ENCODE measurements at regions not wholly inside any gene's neighbourhood (a gene's known extent, or its start where the extent isn't known, plus 50 kb on each side); places are given as distances from the start of the nearest gene placed in this dataset.
"Not testable (repeated sequence)": the region's sequence is repeated elsewhere in the genome, so short reads cannot be mapped to it uniquely, and the experiment has no call there.

DNA sequence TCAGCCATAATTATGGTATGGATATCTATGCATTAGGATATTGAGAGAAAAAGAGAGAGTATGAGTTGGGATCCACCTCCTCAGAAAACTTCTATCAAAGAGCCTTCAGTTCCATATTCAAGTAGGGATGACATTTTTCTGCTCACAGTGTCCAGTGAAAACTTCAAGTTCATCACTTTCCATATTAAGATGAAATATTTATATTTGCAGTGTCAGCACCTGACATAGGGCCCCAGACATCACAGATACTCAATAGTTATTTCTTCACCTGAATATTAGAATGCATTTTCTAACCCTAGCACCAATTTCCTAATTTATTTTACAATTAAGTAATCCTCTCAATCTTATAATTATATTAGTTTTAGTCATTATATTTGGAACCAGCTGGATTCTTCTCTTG lies 318.0 kb upstream of the MGAT4C start:
- Mint-ChIP-seq H3K27ac (no peak overlapping the region), H3K4me3 (no peak overlapping the region), H3K4me1 (ENCODE audit: low read depth) (no peaks in the 10 kb centered on the region), H3K36me3 (ENCODE audit: low read depth) (no peaks in the 10 kb centered on the region), H3K27me3 (no peaks in the 10 kb centered on the region), H3K9me3 (peaks cover 5% of the 10 kb centered on the region)
- DNase-seq: no peak
- CTCF ChIA-PET: no interaction called here
- TF ChIP-seq, protein P1, sequence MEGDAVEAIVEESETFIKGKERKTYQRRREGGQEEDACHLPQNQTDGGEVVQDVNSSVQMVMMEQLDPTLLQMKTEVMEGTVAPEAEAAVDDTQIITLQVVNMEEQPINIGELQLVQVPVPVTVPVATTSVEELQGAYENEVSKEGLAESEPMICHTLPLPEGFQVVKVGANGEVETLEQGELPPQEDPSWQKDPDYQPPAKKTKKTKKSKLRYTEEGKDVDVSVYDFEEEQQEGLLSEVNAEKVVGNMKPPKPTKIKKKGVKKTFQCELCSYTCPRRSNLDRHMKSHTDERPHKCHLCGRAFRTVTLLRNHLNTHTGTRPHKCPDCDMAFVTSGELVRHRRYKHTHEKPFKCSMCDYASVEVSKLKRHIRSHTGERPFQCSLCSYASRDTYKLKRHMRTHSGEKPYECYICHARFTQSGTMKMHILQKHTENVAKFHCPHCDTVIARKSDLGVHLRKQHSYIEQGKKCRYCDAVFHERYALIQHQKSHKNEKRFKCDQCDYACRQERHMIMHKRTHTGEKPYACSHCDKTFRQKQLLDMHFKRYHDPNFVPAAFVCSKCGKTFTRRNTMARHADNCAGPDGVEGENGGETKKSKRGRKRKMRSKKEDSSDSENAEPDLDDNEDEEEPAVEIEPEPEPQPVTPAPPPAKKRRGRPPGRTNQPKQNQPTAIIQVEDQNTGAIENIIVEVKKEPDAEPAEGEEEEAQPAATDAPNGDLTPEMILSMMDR (IDR thresholded peaks at IDR 0.05): no peak
- POLR2A ChIA-PET: no interaction called here
- no peaks in the 10 kb centered on the region for H3K4me1 ChIP-seq (ENCODE audit: insufficient read depth, low read length)
- H3K27ac ChIP-seq (ENCODE audit: low read depth in 1 of 2, low read length in 2 of 2): no peak overlapping the region
- H3K36me3 ChIP-seq (ENCODE audit: insufficient read depth, low read length): no peaks in the 10 kb centered on the region
- ATAC-seq (ENCODE audit: poor library complexity): no peak
- H3K9me3 ChIP-seq (ENCODE audit: control insufficient read depth in 1 of 2, insufficient read depth in 1 of 2, low read length in 2 of 2): no peaks in the 10 kb centered on the region
- no peaks in the 10 kb centered on the region for H3K27me3 ChIP-seq (ENCODE audit: control insufficient read depth in 1 of 2, insufficient read depth in 2 of 2, low read length in 2 of 2)
- intact Hi-C loops (cut with DNase I, micrococcal nuclease): no loop called here
- no peak overlapping the region for H3K4me3 ChIP-seq (ENCODE audit: low read length)

DNA sequence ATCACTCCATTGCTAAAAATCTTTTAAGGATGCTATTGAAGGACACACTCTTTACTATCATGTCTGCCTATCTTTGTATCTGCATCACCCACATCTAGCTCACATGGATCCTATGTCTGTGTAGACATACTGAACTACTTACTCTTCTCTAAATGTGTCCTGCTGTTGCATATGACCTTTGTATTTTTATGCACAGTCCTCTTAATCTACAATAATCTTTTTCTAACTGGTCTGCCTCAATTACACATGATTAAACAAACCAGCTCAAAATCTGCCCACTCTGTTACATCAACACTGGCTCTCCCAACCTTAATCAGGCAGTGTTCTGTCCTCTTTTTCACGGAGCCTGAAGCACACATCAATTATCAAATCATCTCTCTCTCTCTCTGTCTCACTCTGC lies 316.3 kb upstream of the MGAT4C start:
- Histone ChIP-seq H3K4me3 (ENCODE audit: low read length) (no peak overlapping the region), H3K9me3 (ENCODE audit: control insufficient read depth in 1 of 2, insufficient read depth in 1 of 2, low read length in 2 of 2) (no peaks in the 10 kb centered on the region), H3K4me1 (ENCODE audit: insufficient read depth, low read length) (no peaks in the 10 kb centered on the region), H3K27me3 (ENCODE audit: control insufficient read depth in 1 of 2, insufficient read depth in 2 of 2, low read length in 2 of 2) (no peaks in the 10 kb centered on the region), H3K27ac (ENCODE audit: low read depth in 1 of 2, low read length in 2 of 2) (no peak overlapping the region), H3K36me3 (ENCODE audit: insufficient read depth, low read length) (no peaks in the 10 kb centered on the region)
- no peak for DNase-seq
- ATAC-seq (ENCODE audit: poor library complexity): no peak
- intact Hi-C loops (cut with DNase I, micrococcal nuclease): no loop called here
- TF ChIP-seq, protein P1 (IDR thresholded peaks at IDR 0.05): no peak
- no peak overlapping the region for H3K4me3 Mint-ChIP-seq
- no peaks in the 10 kb centered on the region for H3K27me3 Mint-ChIP-seq
- H3K9me3 Mint-ChIP-seq: peaks cover 5% of the 10 kb centered on the region
- H3K4me1 Mint-ChIP-seq (ENCODE audit: low read depth): no peaks in the 10 kb centered on the region
- ChIA-PET CTCF (no interaction called here), POLR2A (no interaction called here)
- H3K27ac Mint-ChIP-seq: no peak overlapping the region
- H3K36me3 Mint-ChIP-seq (ENCODE audit: low read depth): no peaks in the 10 kb centered on the region

DNA sequence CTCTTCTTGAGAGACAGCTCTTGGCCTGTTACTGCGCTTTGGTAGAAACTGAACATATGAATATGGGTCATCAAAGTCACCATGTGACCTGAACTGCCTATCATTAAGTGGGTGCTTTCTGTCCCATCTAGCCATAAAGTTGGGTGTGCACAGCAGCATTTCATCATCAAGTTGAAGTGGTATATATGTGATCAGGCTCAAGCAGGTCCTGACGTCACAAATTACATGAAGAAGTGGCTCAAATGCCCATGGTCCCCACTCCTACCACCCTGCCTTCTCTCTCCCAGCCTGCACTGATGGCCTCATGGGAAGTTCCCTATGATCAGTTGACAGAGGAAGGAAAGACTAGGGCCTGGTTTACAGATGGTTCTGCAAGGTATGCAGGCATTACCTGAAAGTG lies 308.8 kb upstream of the MGAT4C start:
- H3K27me3 Mint-ChIP-seq: no peaks in the 10 kb centered on the region
- no peaks in the 10 kb centered on the region for H3K27me3 ChIP-seq (ENCODE audit: control insufficient read depth in 1 of 2, insufficient read depth in 2 of 2, low read length in 2 of 2)
- ChIA-PET POLR2A (no interaction called here), CTCF (no interaction called here)
- TF ChIP-seq, protein P1 (IDR thresholded peaks at IDR 0.05): no peak
- H3K4me3 ChIP-seq (ENCODE audit: low read length): no peak overlapping the region
- H3K36me3 Mint-ChIP-seq (ENCODE audit: low read depth): no peaks in the 10 kb centered on the region
- H3K27ac ChIP-seq (ENCODE audit: low read depth in 1 of 2, low read length in 2 of 2): no peak overlapping the region
- no peak overlapping the region for H3K4me3 Mint-ChIP-seq
- no peaks in the 10 kb centered on the region for H3K36me3 ChIP-seq (ENCODE audit: insufficient read depth, low read length)
- DNase-seq (no peak), ATAC-seq (ENCODE audit: poor library complexity) (no peak)
- H3K4me1 ChIP-seq (ENCODE audit: insufficient read depth, low read length): no peaks in the 10 kb centered on the region
- no peaks in the 10 kb centered on the region for H3K9me3 Mint-ChIP-seq
- intact Hi-C loops (cut with DNase I, micrococcal nuclease): no loop called here
- no peak overlapping the region for H3K27ac Mint-ChIP-seq
- peaks cover 0 to 3% of the 10 kb centered on the region in 2 experiments for H3K9me3 ChIP-seq (ENCODE audit: control insufficient read depth in 1 of 2, insufficient read depth in 1 of 2, low read length in 2 of 2)
- H3K4me1 Mint-ChIP-seq (ENCODE audit: low read depth): no peaks in the 10 kb centered on the region

DNA sequence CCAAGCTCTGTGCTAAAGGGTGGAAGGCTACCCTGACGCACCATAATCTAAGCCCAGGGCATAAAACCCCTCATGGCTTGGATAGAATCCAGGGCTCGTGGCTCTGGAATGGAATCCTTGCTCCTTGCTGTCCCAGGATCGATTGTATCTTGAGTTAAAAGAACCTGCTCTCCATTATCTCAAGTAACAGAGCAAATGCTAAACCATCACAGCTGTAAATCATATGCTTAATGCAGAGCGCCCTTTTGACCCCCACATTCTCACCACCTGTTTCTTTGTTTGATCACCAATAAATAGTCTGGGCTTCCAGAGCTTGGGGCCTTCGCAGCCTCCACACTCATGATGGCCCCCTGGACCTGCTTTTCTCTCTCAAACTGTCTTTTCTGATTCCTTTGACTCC lies 299.3 kb upstream of the MGAT4C start:
- H3K27ac ChIP-seq (ENCODE audit: low read depth in 1 of 2, low read length in 2 of 2); H3K4me3 ChIP-seq (ENCODE audit: low read length); H3K27me3 Mint-ChIP-seq; H3K4me3 Mint-ChIP-seq; H3K9me3 Mint-ChIP-seq; H3K36me3 ChIP-seq (ENCODE audit: insufficient read depth, low read length); H3K36me3 Mint-ChIP-seq (ENCODE audit: low read depth); POLR2A ChIA-PET; H3K27ac Mint-ChIP-seq; CTCF ChIA-PET; ATAC-seq (ENCODE audit: poor library complexity); H3K4me1 ChIP-seq (ENCODE audit: insufficient read depth, low read length); DNase-seq; H3K27me3 ChIP-seq (ENCODE audit: control insufficient read depth in 1 of 2, insufficient read depth in 2 of 2, low read length in 2 of 2); H3K4me1 Mint-ChIP-seq (ENCODE audit: low read depth); intact Hi-C loops (cut with DNase I, micrococcal nuclease): not testable (repeated sequence)
- peaks cover 0 to 11% of the 10 kb centered on the region in 2 experiments for H3K9me3 ChIP-seq (ENCODE audit: control insufficient read depth in 1 of 2, insufficient read depth in 1 of 2, low read length in 2 of 2)

Measured in CD4-positive, alpha-beta T cell (primary cell).